C4-2B (cell line): ENCODE measurements at regions not wholly inside any gene's neighbourhood (a gene's known extent, or its start where the extent isn't known, plus 50 kb on each side); places are given as distances from the start of the nearest gene placed in this dataset.

Experiments used
- ZFX ChIP-seq: fragments of 450-650 bp; IDR thresholded peaks from 2 replicates; pipeline ENCODE4 v1.6.1; 2017
- TF ChIP-seq, protein P1 (sequence below): fragments of 450-650 bp; conservative IDR thresholded peaks from 2 replicates; pipeline ENCODE4 v1.5.1; 2017; ENCODE audit warnings: mild to moderate bottlenecking

DNA sequence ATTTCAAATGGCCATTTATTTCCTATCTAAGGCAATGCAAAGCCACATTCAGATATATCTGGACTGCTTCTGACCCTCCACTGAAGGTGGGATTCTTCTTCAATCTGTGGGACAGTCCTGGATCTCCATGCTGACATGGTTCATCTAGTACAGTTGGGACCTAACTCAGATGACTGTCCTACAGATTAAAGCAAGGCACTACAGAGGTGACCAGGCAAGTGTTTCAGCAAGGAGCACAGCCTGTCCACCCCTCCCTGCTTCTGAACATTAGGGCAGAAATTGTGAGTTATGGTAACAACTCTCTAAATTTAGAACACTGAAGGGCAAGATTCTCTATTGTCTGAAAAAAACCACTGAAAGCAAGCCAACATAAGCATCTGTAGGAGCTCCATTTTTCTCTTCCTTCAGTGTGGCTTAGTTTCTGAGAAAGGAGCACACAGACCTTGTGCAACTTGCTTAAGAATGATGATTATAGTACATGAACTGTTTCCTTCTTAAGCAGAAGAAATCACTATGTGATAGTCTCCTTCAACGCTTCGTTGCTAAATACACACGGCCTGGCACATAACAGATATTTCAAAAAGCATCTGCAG, 62.9 kb upstream of the BARX1 start:
- TF ChIP-seq, protein P1, sequence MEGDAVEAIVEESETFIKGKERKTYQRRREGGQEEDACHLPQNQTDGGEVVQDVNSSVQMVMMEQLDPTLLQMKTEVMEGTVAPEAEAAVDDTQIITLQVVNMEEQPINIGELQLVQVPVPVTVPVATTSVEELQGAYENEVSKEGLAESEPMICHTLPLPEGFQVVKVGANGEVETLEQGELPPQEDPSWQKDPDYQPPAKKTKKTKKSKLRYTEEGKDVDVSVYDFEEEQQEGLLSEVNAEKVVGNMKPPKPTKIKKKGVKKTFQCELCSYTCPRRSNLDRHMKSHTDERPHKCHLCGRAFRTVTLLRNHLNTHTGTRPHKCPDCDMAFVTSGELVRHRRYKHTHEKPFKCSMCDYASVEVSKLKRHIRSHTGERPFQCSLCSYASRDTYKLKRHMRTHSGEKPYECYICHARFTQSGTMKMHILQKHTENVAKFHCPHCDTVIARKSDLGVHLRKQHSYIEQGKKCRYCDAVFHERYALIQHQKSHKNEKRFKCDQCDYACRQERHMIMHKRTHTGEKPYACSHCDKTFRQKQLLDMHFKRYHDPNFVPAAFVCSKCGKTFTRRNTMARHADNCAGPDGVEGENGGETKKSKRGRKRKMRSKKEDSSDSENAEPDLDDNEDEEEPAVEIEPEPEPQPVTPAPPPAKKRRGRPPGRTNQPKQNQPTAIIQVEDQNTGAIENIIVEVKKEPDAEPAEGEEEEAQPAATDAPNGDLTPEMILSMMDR: no peak
- TF ChIP-seq ZFX: no peak
